ENCODE measurements at regions not wholly inside any gene's neighbourhood (a gene's known extent, or its start where the extent isn't known, plus 50 kb on each side); places are given as distances from the start of the nearest gene placed in this dataset.
"Not testable (repeated sequence)": the region's sequence is repeated elsewhere in the genome, so short reads cannot be mapped to it uniquely, and the experiment has no call there.

DNA sequence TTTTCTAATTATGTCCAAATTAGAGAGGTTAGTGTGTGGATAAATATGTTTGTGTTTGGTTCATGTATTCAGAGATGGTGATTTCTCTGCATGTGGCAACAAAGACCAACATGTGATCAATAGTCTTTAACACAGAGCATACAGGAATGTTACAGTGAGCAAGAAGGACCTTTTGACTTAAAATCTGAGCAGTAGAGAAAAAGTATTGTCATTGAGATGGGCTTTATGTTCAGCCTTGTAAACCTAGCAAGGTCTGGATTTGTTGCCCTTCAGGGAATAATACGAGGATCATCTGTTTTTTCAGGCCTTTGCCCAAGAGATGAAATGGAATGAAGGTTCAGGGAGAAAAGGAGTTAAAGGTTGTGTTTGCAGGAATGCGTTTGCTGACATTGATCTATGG lies 161.8 kb upstream of the NECTIN3 start:
- DNase-seq = no peak

DNA sequence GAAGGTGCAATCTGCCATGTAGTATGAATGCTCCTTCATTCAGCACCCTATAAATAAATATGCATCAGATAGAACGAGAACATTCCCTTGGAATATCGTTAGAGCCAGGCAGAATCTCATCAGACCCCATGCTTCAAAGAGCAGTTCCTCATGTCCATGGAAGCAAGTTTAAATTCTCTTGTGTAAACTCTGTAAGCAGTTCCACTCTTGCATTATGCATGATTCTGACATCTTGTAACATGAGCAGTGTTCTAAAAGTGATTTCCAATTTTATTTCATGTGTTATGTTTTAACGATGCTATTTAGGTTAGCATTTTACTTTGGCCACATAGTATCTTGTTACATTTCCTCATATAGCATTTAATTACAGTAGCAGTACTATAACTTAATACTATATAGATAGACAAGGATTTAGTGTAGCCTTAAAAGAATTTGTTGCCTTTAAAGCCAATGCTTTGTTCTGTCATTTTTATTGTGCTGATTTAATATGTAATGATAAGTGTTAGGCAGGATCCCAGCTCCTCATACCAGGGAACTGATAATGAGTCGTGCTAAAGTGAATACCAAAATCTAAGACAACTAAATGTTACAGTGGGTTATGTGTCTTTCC lies 161.2 kb upstream of the NECTIN3 start:
- DNase-seq = no peak

DNA sequence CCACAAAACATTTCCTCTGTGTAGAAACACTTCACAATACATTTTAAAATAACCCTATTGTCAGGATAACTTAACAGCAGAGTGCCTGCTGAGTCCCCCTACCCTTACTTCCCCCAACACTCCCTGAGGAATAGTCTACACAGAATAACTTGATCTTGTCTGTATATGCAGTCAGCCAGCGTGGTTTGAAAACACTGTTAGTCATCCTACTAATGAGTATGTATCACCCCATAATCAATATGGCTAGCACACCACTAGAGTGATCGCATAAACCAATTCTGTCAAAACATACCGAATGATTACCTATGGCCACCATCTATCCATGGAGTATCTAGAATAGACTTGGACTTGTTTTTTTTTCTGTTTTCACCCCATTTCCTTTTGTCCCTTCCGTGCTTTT lies 152.7 kb upstream of the NECTIN3 start:
- no peak for DNase-seq

DNA sequence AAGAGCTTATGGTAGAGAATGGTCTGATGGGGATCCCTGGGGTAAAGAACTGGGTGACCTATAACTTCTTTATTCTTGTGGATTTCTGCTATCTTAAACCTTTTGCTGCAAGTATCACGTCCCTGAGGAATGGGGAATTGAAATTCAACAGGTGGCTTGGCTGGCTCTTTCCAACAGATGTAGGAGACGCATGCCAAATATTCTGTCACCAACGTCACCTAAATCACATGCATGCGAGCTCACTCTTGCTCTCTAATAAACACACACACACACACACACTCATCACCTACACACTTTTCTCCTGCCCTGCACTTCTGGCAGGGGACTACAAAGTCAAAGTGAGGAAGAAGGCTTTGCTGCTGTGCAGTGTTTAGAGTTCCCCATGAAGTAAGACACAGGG lies 145.8 kb upstream of the NECTIN3 start:
- DNase-seq = no peak

DNA sequence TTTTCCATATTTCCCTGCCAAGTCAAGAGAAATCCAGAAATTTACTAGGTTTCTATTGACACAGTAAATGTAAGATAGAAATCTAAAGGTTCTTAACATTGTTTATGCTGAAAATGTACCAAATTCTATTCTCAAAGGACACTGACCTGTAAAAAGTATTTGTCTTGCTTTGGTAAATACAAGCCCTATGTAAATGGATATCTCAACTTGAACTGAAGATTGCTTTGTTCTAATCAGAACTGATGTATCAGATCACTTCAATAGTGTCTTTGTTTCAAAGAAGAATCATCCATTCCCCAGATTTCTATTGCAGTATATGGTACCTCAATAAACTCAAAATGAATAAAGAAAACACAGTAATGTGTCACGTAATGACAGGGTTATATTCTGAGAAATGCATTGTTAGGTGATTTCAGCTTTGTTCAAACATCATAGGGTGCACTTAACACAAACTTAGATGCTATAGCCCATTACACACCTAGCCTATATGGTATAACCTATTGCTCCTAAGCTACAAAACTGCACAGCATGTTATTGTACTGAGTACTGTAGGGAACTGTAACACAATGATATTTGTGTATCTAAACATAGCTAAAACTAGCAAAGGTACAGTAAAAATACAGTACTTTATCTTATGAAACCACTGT lies 143.5 kb upstream of the NECTIN3 start:
- no peak for DNase-seq

DNA sequence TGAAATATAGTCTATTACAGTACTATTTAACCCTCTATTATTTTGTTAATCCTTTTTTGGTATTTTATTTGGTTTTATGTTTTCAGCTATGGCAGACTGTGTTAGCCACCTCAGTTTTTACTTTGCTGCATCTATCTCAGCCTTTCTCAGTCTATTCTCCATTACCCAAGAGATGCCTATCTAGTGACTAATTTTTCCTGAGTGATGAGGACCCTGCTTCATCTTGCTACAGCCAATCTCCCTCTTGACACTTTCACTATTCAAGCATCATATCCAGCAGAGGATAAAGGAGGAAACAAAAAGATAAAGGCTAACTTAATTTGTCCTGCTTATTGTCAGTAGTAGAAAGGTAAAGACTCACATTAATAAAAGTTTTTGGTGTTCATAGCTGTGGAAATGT lies 141.8 kb upstream of the NECTIN3 start:
- no peak for DNase-seq

DNA sequence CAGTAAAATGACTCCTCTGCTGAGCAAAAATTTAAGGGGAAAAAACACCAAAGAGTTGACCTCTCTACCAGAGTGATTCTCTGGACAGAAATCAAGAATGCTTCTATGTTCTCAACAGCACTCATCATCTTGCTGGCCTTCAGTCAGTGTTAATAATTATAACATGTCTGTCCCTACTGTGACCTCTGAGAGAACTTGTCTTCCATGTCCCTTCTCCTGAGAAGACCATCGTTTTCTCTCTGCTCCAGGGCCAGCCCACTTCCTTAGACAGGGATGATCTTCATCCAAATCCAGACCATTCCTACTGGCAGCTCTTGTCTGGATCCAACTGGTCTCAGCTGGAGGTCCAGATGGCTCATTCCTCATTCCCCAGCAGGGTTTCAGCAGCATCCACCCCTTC lies 139.0 kb upstream of the NECTIN3 start:
- no peak for DNase-seq

DNA sequence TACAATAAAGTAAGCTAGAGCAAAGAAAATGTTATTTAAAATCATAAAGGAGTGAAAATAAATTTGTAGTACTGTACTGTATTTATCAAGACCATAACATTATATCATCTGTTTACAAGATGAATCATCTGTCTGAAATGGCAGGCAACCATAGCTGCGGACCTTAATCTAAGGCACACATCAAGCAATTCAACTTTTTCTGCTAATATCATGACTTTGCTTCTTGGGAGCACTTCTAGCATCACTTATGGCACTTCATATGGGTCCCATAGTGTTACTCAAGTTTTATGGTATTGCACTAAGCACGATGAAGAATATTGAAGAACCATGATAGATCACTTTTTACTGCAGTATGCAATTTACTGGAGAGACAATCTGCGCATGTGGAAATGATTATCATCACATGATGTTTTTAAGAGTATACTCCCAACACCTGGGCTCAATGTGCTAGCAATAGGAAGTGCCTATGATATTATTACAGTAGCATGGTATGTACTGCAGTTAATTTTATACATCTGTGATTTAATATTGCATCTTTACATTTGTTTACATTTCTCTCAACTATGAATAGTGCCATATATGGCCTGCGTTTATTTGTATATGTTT lies 137.7 kb upstream of the NECTIN3 start:
- DNase-seq = no peak

DNA sequence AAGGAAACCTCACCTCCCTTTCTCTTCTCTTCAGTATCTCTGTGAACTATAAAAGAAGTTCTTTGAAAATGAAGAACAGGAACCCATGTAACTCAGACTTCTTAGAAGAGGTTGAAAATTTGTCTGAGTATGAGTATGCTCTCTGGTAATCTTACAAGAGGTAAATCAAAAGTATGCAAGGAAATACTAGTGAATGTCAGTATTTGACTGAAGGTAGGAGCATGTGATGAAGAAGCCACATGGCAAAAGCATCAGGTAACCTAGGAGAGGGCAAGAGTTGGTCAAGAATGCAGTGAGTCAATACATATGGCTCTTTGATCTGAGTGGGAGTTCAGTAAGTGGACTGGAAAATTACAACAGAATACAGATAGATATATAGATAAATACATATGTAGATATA lies 133.0 kb upstream of the NECTIN3 start:
- no peak for DNase-seq

DNA sequence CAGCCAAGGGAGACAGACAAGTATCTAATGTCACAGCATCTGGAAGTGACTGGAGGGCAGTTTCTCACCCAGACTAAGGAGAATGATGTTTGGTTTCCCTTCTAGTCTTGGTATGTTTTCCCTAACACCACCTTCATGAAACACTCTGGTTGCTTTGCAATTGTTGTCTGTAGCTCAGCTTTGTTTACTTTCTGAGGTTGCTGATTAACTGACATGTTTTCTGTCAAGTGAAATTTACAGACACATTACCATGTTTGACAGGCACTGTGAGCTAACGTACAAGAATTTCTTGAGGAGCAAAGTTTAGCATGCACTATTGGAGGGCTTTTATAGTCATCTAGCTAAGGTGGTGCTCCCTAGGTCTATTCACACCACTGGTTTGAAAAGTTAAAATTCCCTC lies 131.6 kb upstream of the NECTIN3 start:
- no peak for DNase-seq

DNA sequence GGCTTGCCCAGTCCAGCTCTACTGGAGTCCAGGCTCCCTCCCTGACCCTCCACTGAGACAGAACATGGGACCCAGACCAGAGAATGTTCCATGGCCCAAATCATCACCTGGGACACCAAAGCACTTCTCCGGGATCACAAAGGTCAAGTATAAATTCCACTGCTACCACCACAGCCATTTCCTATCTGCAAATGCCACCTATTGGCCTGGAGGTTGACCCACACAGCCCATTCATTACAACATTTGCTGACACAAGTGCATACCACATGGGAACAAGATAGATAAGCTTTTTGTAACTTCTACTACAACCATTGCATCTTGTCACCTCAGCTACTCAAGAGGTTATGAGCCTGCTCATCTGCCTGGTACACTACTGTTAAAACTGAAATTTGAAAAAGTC lies 126.8 kb upstream of the NECTIN3 start:
- DNase-seq = no peak

DNA sequence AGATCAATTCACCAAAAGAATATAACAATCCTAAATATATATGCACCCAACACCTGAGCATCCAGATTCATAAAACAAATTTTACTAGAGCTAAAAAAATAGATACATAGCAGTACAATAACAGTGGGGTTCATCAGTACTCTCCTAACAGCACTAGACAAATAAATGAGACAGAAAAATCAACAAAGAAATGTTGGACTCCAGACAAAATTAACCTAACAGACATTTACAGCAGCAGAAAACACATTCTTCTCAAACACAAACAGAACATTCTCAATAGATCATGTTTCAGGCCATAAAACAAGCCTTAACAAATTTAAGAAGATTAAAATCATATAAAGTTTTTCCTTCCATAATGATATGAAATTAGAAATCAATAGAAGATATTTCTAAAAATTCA lies 124.8 kb upstream of the NECTIN3 start:
- no peak for DNase-seq

DNA sequence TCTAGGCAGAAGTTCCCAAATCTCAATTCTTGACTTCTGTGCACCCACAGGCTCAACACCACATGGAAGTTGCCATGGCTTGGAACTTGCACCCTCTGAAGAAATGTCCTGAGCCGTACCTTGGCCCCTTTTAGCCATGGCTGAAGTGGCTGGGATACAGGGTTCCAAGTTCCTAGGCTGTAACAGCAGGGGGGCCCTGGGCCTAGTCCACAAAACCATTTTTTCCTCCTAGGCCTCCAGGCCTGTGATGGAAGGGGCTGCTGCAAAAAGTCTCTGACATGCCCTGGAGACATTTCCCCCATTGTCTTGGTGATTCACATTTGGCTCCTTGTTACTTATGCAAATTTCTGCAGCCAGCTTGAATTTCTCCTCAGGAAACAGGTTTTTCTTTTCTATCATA lies 122.4 kb upstream of the NECTIN3 start:
- DNase-seq = not testable (repeated sequence)

DNA sequence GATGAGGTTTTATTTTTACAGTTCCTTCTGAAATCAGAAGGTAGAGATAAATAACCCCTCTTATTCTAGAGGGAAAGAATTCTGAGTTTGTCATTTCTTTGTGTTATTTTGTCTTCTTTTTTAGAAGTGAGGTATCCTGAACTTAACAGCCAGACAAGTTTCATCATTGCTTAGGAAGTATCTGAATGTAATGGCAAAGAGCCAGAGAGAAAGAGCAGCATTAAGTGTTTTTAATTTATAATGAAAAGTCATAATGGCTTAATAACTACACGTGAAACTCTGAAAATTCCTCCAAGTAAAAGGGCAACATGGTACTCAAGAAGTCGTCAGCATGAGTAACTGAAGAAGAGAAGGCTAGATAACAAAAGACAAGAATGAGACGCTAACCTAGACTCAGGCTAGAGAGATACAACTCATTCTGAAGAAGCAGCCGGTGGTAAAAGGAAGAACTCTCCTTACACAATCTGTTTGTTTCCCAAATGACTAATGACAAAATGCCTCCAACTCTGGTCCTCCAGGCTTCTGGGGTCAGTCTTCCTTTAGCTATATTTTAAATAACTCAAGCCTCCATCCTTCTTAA lies 116.2 kb upstream of the NECTIN3 start:
- no peak for DNase-seq

DNA sequence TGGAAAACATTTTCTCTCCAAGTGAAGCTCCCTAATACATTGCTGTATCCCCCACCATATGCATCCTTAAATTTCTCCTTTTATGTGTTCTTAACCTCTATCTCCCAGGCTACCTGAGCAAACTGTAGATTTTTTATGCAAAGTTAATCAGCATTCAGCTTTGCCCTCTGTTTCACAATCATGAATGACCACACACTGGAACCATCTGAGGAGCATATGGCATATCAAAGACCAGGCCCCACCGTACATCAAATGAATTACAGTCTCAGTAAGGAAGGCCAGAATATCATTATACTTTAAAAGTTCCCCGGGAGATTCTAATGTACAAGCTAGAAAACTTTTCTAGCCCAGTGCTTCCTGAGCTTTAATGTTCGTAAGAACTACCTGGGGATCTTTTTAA lies 115.5 kb upstream of the NECTIN3 start:
- DNase-seq = no peak

DNA sequence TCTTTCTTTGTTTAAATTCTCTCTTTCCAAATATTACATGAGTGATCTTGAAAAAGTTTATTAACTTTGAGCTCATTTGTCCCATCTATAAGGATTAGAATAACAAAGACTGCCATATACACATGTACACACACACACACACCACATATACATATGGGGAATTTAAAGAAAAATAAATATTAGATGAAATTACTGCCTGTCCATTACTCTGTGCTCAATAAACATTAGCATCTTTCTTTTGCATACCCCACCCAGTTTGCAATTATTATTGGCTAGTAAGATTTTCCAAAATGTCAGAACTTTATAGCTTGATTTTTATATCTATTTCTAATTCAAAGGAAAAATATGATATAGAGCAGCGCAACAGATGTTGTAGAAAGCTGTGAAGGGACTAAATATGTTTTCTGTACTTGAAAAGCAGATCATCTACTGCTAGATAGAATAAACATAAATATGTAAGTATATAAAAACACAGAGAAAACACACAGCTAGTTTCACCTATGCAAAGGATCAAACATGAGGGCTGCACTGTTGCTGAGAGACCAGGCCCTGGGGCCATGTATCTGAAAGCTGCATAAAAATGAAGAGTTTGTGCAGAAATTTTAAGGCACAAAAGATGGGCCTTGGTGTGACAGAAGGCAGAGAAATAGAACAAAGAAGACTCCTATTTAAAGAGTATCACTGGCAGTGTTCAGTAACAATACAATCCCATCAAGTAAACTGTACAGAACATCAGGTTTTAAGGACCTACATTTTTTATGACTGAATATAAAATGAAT lies 114.2 kb upstream of the NECTIN3 start:
- DNase-seq = no peak

DNA sequence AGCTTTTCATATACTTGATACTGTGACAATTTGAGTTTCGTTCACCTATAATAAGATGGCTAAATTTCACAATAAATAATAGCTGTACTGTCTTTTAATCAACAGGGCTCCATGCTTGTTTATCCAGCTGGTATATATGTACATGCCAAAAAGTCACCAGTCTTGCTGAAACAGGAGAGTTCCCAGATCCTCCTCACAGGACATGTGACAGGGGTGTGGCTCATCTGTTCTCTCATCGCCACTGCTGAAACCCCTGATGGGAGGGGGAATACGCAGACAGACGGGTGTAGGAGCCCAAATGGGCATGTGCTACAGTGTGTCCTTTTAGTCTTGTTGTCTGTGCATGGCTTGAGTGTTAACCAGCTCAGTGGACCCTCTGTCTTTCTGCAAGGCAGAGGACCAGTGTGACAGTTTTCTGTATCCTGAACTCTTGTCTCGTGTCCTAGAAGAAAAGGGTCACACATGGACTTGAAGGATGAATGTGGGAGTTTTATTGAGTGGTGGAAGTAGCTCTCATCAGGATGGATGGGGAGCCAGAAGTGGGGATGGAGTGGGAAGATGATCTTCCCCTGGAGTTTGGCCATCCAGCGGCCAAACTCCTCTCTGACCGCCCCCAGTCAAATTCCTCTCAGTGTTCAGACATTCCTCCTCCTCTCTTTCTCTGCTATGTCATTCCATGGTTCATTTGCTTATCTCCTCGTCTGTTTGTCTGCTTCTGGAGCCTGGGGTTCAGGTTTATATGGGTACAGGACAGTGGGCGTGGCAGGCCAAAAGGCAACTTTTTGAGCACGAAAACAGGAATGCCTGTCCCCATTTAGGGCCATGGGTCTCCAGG lies 113.1 kb upstream of the NECTIN3 start:
- DNase-seq = no peak

DNA sequence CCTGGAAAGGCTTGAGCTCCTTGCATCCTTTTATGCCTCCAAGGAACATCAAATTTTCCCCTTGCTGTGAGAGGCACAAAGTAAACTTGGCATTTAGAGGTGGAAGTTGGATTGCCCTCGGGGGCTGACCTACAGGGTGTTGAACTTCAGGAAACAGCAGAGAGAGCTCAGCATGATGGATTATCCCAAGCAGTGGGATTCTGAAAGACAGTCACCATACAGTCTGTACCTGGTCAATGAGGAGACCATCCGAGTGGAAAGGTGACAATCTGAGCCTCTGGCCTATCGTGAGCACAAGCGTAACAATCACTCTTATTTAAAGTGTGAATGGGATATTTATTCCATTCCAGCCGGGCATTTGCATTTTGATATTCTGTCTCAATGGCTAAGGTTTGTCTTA lies 105.6 kb upstream of the NECTIN3 start:
- no peak for DNase-seq

DNA sequence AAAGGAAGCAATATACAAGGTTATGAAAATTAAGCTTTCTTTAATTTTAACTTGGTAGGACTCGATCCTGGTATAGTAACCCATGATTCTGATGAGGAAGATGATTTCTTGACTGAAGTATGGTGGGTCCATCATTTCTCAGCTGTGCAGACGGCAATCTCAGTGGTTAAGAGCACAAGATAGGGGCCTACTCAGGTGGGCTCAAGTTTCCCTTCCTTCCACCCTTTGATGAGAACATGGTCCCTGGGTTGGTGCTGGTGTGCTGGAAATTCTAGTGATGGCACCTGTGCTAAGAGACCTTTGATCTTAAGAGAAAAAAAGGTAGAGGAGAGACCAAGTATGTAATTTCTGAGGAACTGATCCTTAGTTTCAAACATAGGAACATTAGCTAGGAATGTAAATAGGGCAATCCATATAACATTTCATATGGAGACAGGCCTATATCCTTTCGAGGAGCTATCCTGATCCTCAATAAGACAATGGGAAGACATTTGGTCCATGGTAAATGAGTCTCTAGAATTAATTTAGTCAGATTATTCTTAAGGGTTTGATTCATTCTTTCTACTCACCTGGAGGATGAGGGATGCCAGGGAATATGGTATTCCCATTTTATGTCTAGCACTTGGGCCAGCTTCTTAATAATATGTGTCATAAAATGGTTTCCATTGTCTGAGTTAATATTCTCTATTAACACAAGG lies 104.5 kb upstream of the NECTIN3 start:
- no peak for DNase-seq

DNA sequence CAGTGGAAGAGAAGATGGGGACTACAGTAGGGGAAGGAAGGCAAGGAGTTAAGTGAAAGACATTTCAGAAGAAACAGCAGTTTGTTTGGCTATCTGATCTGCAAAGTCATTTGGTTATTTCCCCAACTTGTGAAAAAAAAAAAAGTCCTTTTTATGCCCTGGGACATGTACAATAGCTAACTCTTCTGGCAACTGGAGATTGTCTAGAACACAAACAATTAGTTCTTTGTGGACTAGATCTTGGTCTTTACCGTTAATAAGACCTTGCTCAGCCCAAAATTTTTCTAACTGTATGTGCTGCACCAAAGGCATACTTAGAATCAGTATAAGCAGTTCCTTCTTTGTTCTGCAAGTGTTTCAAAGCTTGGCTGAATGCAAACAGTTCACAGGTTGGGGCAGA lies 103.5 kb upstream of the NECTIN3 start:
- no peak for DNase-seq

DNA sequence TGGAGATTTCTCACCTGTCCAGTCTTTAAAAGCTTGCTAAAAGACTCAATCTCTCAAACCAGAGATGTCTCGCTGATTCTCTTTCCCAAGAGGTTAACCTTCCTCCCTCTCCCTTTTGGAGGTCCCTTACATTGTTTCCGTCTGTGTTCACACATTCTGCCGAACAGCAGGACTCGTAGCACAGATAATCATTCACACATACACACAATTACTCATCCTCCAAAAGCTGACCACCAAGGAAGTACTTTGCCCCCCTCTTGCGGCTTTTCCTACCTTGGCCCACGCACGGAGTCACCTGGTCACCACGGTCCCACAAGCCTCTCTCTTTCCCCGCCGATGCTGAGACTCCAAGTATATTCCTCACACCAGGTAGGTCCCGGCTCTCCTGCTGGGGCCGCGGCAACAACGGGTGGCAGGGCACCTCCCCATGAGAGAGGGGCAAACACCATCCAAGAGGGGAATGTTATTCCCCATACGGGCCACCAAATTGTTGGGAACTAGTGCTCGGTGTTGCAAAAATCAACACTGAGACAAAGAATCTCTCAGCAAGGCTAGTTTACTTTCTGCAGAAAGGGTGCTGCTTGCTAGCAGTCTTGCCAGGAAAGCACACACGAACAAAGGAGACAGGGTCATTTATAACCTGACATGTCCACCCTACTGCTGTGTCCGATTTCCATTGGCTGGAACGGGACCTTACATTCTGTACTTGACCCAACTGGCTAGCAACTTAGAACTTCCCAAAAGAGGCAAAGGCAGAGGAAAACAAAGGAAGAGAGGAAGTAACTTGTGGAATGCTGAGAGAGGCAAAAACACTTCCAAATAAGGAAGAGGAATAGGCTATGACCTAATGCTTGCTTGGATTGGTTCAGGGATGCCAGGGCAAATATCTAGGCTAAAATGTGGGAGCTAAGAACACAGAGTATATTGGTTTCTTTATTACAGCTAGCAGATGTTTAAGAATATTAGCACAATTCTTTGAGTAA lies 102.1 kb upstream of the NECTIN3 start:
- DNase-seq = no peak
